WTC11 (cell line): ENCODE measurements at regions not wholly inside any gene's neighbourhood (a gene's known extent, or its start where the extent isn't known, plus 50 kb on each side); places are given as distances from the start of the nearest gene placed in this dataset.

Experiments used
- ATAC-seq: fragments of 200-7000 bp; cut with Tn5 transposase; 2 replicates; pipeline ENCODE4 v1.10.0; 2021; ENCODE audit warnings: mild to moderate bottlenecking, moderate library complexity
- CTCF ChIA-PET: fragments of 300-600 bp; sonication (Branson Sonifier 250); formaldehyde crosslinking; loops from one replicate; lab custom pipeline; 2021; ENCODE audit warnings: antibody characterized with exemption; lab: Charles Lee
- POLR2A ChIA-PET: fragments of 350-600 bp; sonication (Branson Sonifier 250); formaldehyde crosslinking; loops from one replicate; lab custom pipeline; 2021; ENCODE audit warnings: antibody characterized with exemption; lab: Charles Lee
- DNase-seq: peaks from one replicate; pipeline ENCODE4 v3.0.0; 2021; ENCODE audit warnings: low spot score
- H3K27ac Mint-ChIP-seq: 2 replicates; pipeline ENCODE4 v1.8.0; 2021; ENCODE audit warnings: mixed read lengths
- H3K27me3 Mint-ChIP-seq: 2 replicates; pipeline ENCODE4 v1.8.0; 2021; ENCODE audit warnings: low read depth, mild to moderate bottlenecking, moderate library complexity, mixed read lengths
- H3K36me3 Mint-ChIP-seq: 2 replicates; pipeline ENCODE4 v1.8.0; 2021; ENCODE audit warnings: mixed read lengths
- H3K4me1 Mint-ChIP-seq: 2 replicates; pipeline ENCODE4 v1.8.0; 2022; ENCODE audit warnings: mixed read lengths
- H3K4me3 Mint-ChIP-seq: 2 replicates; pipeline ENCODE4 v1.8.0; 2021; ENCODE audit warnings: mild to moderate bottlenecking, moderate library complexity, mixed read lengths
- H3K9me3 Mint-ChIP-seq: 2 replicates; pipeline ENCODE4 v1.8.0; 2021; ENCODE audit warnings: mixed read lengths
- ATF1 ChIP-seq: sonication (generic); formaldehyde crosslinking; IDR thresholded peaks from 2 replicates; pipeline ENCODE4 v1.8.1; 2023; ENCODE audit warnings: mild to moderate bottlenecking, moderate library complexity, missing genetic modification reagents
- EMX1 ChIP-seq: fragments of 250-450 bp; sonication (Bioruptor Pico); IDR thresholded peaks from 2 replicates; pipeline ENCODE4 v1.8.0; 2021; ENCODE audit warnings: mild to moderate bottlenecking
- FOXJ3 ChIP-seq: sonication (generic); formaldehyde crosslinking; IDR thresholded peaks from 2 replicates; pipeline ENCODE4 v1.9.0; 2021; ENCODE audit warnings: missing genetic modification reagents, mild to moderate bottlenecking, borderline replicate concordance
- GRHL2 ChIP-seq: fragments of 250-450 bp; sonication (Bioruptor Pico); IDR thresholded peaks from 2 replicates; pipeline ENCODE4 v1.8.0; 2022; ENCODE audit warnings: mild to moderate bottlenecking, moderate library complexity; ENCODE audit not compliant: insufficient replicate concordance, severe bottlenecking
- GTF2I ChIP-seq: fragments of 250-450 bp; sonication (Bioruptor Pico); conservative IDR thresholded peaks from 2 replicates; pipeline ENCODE4 v1.4.0; 2021; ENCODE audit warnings: mild to moderate bottlenecking
- JAZF1 ChIP-seq: fragments of 250-450 bp; sonication (Bioruptor Pico); IDR thresholded peaks from 2 replicates; pipeline ENCODE4 v1.9.0; 2021; ENCODE audit warnings: moderate library complexity, mild to moderate bottlenecking, inconsistent platforms
- KAT7 ChIP-seq: sonication (generic); formaldehyde crosslinking; IDR thresholded peaks from 2 replicates; pipeline ENCODE4 v1.8.1; 2023; ENCODE audit warnings: missing genetic modification reagents, mild to moderate bottlenecking, borderline replicate concordance
- NFYB ChIP-seq: sonication (generic); formaldehyde crosslinking; conservative IDR thresholded peaks from 2 replicates; pipeline ENCODE4 v1.8.0; 2022; ENCODE audit warnings: low read depth, missing genetic modification reagents
- PRDM15 ChIP-seq: sonication (generic); formaldehyde crosslinking; IDR thresholded peaks from 2 replicates; pipeline ENCODE4 v1.8.0; 2022; ENCODE audit warnings: missing genetic modification reagents
- PREB ChIP-seq: sonication (generic); formaldehyde crosslinking; IDR thresholded peaks from 2 replicates; pipeline ENCODE4 v1.8.1; 2022; ENCODE audit warnings: mild to moderate bottlenecking, missing genetic modification reagents, moderate library complexity, borderline replicate concordance
- PRRX2 ChIP-seq: fragments of 250-450 bp; sonication (Bioruptor Pico); IDR thresholded peaks from 2 replicates; pipeline ENCODE4 v1.8.0; 2021; ENCODE audit warnings: mild to moderate bottlenecking
- TEAD1 ChIP-seq: sonication (generic); formaldehyde crosslinking; IDR thresholded peaks from 2 replicates; pipeline ENCODE4 v1.8.0; 2022; ENCODE audit warnings: mild to moderate bottlenecking, missing genetic modification reagents
- ZNF121 ChIP-seq: sonication (generic); formaldehyde crosslinking; IDR thresholded peaks from 2 replicates; pipeline ENCODE4 v1.8.0; 2023; ENCODE audit warnings: missing genetic modification reagents
- ZNF219 ChIP-seq: sonication (generic); formaldehyde crosslinking; IDR thresholded peaks from 2 replicates; pipeline ENCODE4 v1.8.0; 2023; ENCODE audit warnings: missing genetic modification reagents, mild to moderate bottlenecking, borderline replicate concordance
- ZNF416 ChIP-seq: fragments of 250-450 bp; sonication (Bioruptor Pico); IDR thresholded peaks from 2 replicates; pipeline ENCODE4 v1.9.0; 2021; ENCODE audit warnings: mild to moderate bottlenecking, inconsistent platforms
- ZNF423 ChIP-seq: fragments of 250-450 bp; sonication (Bioruptor Pico); IDR thresholded peaks from 2 replicates; pipeline ENCODE4 v2.1.2; 2022; ENCODE audit warnings: mild to moderate bottlenecking, moderate library complexity
- ZNF532 ChIP-seq: fragments of 250-450 bp; sonication (Bioruptor Pico); IDR thresholded peaks from 2 replicates; pipeline ENCODE4 v1.9.0; 2021; ENCODE audit warnings: mild to moderate bottlenecking, borderline replicate concordance
- TF ChIP-seq, protein P1 (sequence below): sonication (generic); formaldehyde crosslinking; IDR thresholded peaks from 2 replicates; pipeline ENCODE4 v1.8.0; 2022; ENCODE audit warnings: mild to moderate bottlenecking, missing genetic modification reagents
- TF ChIP-seq, protein P2 (sequence below): sonication (generic); formaldehyde crosslinking; IDR thresholded peaks from 2 replicates; pipeline ENCODE4 v1.8.1; 2023; ENCODE audit warnings: mild to moderate bottlenecking, missing genetic modification reagents, moderate library complexity
- TF ChIP-seq, protein P3 (sequence below): sonication (generic); formaldehyde crosslinking; IDR thresholded peaks from 2 replicates; pipeline ENCODE4 v1.8.1; 2022; ENCODE audit warnings: mild to moderate bottlenecking, moderate library complexity, missing genetic modification reagents

DNA sequence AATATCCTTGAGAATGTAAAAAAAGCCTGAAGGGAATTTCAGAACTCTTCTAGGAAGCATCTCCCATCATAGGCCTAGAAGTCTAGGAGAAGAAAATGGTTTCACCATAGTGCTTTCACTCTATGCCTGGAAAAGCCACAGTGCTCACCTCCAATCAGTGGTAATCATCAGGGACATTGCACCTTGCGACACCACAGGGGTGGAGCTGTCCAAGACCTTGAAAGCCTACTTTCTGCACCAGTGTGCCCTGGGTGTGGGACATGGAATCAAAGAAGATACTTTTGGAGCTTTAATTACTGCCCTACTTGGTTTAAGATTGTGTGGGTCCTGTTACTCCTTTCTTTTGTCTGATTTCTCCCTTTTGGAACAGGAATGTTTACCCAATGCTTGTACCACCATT is 146.8 kb upstream of the NDST4 start:
- Mint-ChIP-seq H3K27me3 (no peaks in the 10 kb centered on the region), H3K36me3 (no peaks in the 10 kb centered on the region), H3K27ac (no peak overlapping the region), H3K9me3 (peaks cover 4% of the 10 kb centered on the region)
- DNase-seq (no peak), ATAC-seq (no peak)
- POLR2A ChIA-PET, result no interaction called here
- TF ChIP-seq ZNF416 (no peak), JAZF1 (CRISPR knock-in tag) (no peak), PRDM15 (no peak), GRHL2 (CRISPR knock-in tag) (no peak), PREB (CRISPR knock-in tag) (no peak), ZNF219 (CRISPR knock-in tag) (no peak), TEAD1 (no peak), EMX1 (CRISPR knock-in tag) (no peak), ATF1 (no peak), PRRX2 (CRISPR knock-in tag) (no peak), ZNF121 (CRISPR knock-in tag) (no peak), GTF2I (CRISPR knock-in tag) (no peak)
- TF ChIP-seq, protein P1, sequence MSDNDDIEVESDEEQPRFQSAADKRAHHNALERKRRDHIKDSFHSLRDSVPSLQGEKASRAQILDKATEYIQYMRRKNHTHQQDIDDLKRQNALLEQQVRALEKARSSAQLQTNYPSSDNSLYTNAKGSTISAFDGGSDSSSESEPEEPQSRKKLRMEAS (CRISPR knock-in tag), result no peak
- TF ChIP-seq, all 79 proteins: peak for 0
- Mint-ChIP-seq H3K4me1 (no peaks in the 10 kb centered on the region), H3K4me3 (no peak overlapping the region)
- CTCF ChIA-PET, result no interaction called here

- peaks cover 4% of the 10 kb centered on the region for H3K9me3 Mint-ChIP-seq
- CTCF ChIA-PET, result no interaction called here
- 0 out of 2 replicates have a peak, but pooled peaks cover 3% of the 10 kb centered on the region for H3K4me1 Mint-ChIP-seq
- no peak for DNase-seq
- TF ChIP-seq ZNF423 (CRISPR knock-in tag) (no peak), KAT7 (no peak), ATF1 (no peak), FOXJ3 (CRISPR knock-in tag) (no peak), ZNF532 (CRISPR knock-in tag) (no peak), NFYB (CRISPR knock-in tag) (no peak)
- TF ChIP-seq, protein P2, sequence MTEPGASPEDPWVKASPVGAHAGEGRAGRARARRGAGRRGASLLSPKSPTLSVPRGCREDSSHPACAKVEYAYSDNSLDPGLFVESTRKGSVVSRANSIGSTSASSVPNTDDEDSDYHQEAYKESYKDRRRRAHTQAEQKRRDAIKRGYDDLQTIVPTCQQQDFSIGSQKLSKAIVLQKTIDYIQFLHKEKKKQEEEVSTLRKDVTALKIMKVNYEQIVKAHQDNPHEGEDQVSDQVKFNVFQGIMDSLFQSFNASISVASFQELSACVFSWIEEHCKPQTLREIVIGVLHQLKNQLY (CRISPR knock-in tag), result no peak
- TF ChIP-seq, protein P3, sequence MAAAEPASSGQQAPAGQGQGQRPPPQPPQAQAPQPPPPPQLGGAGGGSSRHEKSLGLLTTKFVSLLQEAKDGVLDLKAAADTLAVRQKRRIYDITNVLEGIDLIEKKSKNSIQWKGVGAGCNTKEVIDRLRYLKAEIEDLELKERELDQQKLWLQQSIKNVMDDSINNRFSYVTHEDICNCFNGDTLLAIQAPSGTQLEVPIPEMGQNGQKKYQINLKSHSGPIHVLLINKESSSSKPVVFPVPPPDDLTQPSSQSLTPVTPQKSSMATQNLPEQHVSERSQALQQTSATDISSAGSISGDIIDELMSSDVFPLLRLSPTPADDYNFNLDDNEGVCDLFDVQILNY, result no peak
- TF ChIP-seq, all 79 proteins: peak for 0
- Mint-ChIP-seq H3K27ac (no peak overlapping the region), H3K27me3 (no peaks in the 10 kb centered on the region), H3K36me3 (no peaks in the 10 kb centered on the region), H3K4me3 (no peak overlapping the region)
- no peak for ATAC-seq
- POLR2A ChIA-PET, result no interaction called here
These were observed 146.2 kb upstream of the NDST4 start for GRCh38 chr4:115259642-115260041.
